ENCODE measurements at regions not wholly inside any gene's neighbourhood (a gene's known extent, or its start where the extent isn't known, plus 50 kb on each side); places are given as distances from the start of the nearest gene placed in this dataset.

- H3K27ac ChIP-seq = no peak overlapping the region
- no peak for TF ChIP-seq ZFX (IDR thresholded peaks at IDR 0.05; ENCODE audit: borderline replicate concordance)
- TF ChIP-seq CTCF (IDR thresholded peaks at IDR 0.05) = no peak
Observed at GRCh38 chrX:78603908-78604307, 55.2 kb downstream of the RTL3 start.

GRCh38 chrX:78595901-78596502 lies 63.1 kb downstream of the RTL3 start:
- H3K27ac ChIP-seq = no peak overlapping the region
- TF ChIP-seq ZFX (IDR thresholded peaks at IDR 0.05; ENCODE audit: borderline replicate concordance) (no peak), CTCF (IDR thresholded peaks at IDR 0.05) (no peak)

- TF ChIP-seq ZFX (IDR thresholded peaks at IDR 0.05; ENCODE audit: borderline replicate concordance) (no peak), CTCF (IDR thresholded peaks at IDR 0.05) (no peak)
- H3K27ac ChIP-seq = no peak overlapping the region
Observed at GRCh38 chrX:78593701-78594100, 65.4 kb downstream of the RTL3 start.

- TF ChIP-seq ZFX (IDR thresholded peaks at IDR 0.05; ENCODE audit: borderline replicate concordance) = no peak
- TF ChIP-seq CTCF (IDR thresholded peaks at IDR 0.05) = no peak
- no peak overlapping the region for H3K27ac ChIP-seq
Observed at GRCh38 chrX:78592030-78592429, 67.1 kb downstream of the RTL3 start.

- TF ChIP-seq CTCF (IDR thresholded peaks at IDR 0.05) = no peak
- TF ChIP-seq ZFX (IDR thresholded peaks at IDR 0.05; ENCODE audit: borderline replicate concordance) = no peak
- no peak overlapping the region for H3K27ac ChIP-seq
Observed at GRCh38 chrX:78574306-78574705, 84.8 kb downstream of the RTL3 start.

- TF ChIP-seq ZFX (IDR thresholded peaks at IDR 0.05; ENCODE audit: borderline replicate concordance) (no peak), CTCF (IDR thresholded peaks at IDR 0.05) (no peak)
- H3K27ac ChIP-seq = no peak overlapping the region
Observed at GRCh38 chrX:78573630-78574029, 85.5 kb downstream of the RTL3 start.

GRCh38 chrX:78571849-78572248 lies 87.3 kb downstream of the RTL3 start:
- TF ChIP-seq ZFX (IDR thresholded peaks at IDR 0.05; ENCODE audit: borderline replicate concordance) (no peak), CTCF (IDR thresholded peaks at IDR 0.05) (no peak)
- H3K27ac ChIP-seq = no peak overlapping the region
